ENCODE measurements at regions not wholly inside any gene's neighbourhood (a gene's known extent, or its start where the extent isn't known, plus 50 kb on each side); places are given as distances from the start of the nearest gene placed in this dataset.

DNA sequence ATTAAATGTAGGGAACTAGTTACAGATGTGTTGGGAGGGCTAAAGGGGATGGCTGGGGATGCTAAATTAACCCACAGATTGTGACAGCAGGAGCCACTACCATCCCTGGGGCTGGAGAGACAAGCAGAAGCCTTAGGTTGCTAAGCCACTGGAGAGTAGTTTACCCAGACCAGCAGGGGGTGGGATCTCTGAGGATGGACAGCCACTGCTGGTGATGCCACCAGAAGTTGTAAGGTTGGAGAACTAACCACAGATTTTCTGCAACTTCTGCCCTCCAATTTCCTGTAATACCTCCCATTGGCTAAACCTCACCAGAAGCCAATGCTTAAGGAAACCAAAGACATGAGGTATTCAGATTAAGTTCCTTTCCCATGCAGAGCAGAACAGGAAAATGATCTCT is 139.6 kb upstream of the NOX3 start:
- TF ChIP-seq RAD21 (conservative IDR thresholded peaks at IDR 0.05) (no peak), MXI1 (conservative IDR thresholded peaks at IDR 0.05; ENCODE audit: poor library complexity, severe bottlenecking) (no peak), EP300 (conservative IDR thresholded peaks at IDR 0.05; ENCODE audit: poor library complexity, severe bottlenecking) (no peak), EZH2 (IDR thresholded peaks at IDR 0.05; ENCODE audit: borderline replicate concordance, insufficient read depth, low read length, poor library complexity, severe bottlenecking) (no peak), POLR2AphosphoS5 (IDR thresholded peaks at IDR 0.05) (no peak), TAF1 (IDR thresholded peaks at IDR 0.05; ENCODE audit: low read depth) (no peak)
- TF ChIP-seq, protein P1, sequence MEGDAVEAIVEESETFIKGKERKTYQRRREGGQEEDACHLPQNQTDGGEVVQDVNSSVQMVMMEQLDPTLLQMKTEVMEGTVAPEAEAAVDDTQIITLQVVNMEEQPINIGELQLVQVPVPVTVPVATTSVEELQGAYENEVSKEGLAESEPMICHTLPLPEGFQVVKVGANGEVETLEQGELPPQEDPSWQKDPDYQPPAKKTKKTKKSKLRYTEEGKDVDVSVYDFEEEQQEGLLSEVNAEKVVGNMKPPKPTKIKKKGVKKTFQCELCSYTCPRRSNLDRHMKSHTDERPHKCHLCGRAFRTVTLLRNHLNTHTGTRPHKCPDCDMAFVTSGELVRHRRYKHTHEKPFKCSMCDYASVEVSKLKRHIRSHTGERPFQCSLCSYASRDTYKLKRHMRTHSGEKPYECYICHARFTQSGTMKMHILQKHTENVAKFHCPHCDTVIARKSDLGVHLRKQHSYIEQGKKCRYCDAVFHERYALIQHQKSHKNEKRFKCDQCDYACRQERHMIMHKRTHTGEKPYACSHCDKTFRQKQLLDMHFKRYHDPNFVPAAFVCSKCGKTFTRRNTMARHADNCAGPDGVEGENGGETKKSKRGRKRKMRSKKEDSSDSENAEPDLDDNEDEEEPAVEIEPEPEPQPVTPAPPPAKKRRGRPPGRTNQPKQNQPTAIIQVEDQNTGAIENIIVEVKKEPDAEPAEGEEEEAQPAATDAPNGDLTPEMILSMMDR (IDR thresholded peaks at IDR 0.05; ENCODE audit: poor library complexity, severe bottlenecking), result no peak
- TF ChIP-seq, protein P2, sequence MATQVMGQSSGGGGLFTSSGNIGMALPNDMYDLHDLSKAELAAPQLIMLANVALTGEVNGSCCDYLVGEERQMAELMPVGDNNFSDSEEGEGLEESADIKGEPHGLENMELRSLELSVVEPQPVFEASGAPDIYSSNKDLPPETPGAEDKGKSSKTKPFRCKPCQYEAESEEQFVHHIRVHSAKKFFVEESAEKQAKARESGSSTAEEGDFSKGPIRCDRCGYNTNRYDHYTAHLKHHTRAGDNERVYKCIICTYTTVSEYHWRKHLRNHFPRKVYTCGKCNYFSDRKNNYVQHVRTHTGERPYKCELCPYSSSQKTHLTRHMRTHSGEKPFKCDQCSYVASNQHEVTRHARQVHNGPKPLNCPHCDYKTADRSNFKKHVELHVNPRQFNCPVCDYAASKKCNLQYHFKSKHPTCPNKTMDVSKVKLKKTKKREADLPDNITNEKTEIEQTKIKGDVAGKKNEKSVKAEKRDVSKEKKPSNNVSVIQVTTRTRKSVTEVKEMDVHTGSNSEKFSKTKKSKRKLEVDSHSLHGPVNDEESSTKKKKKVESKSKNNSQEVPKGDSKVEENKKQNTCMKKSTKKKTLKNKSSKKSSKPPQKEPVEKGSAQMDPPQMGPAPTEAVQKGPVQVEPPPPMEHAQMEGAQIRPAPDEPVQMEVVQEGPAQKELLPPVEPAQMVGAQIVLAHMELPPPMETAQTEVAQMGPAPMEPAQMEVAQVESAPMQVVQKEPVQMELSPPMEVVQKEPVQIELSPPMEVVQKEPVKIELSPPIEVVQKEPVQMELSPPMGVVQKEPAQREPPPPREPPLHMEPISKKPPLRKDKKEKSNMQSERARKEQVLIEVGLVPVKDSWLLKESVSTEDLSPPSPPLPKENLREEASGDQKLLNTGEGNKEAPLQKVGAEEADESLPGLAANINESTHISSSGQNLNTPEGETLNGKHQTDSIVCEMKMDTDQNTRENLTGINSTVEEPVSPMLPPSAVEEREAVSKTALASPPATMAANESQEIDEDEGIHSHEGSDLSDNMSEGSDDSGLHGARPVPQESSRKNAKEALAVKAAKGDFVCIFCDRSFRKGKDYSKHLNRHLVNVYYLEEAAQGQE (IDR thresholded peaks at IDR 0.05; ENCODE audit: borderline replicate concordance), result no peak

All from neural cell (in vitro differentiated cells).